ENCODE measurements at regions not wholly inside any gene's neighbourhood (a gene's known extent, or its start where the extent isn't known, plus 50 kb on each side); places are given as distances from the start of the nearest gene placed in this dataset.

DNA sequence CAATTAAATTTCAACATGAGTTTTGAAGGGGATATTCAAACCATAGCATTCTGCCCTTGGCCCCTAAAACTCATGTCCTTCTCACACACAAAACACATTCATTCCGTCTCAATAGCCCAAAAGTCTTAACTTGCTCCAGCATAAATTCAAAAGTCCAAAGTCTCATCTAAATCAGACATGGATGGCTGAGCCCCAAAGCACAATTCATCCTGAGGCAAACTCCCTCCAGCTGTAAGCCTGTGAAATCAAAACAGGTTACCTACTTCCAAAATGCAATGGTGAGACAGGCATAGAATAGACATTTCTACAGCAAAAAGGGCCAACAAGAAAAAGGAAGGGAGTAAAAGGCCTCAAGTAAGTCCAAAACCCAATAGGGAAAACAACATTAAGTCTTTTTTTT lies 245.8 kb downstream of the TTC32 start:
- TF ChIP-seq EZH2 (IDR thresholded peaks at IDR 0.05; ENCODE audit: borderline replicate concordance, low read length): no peak
- TF ChIP-seq, protein P1, sequence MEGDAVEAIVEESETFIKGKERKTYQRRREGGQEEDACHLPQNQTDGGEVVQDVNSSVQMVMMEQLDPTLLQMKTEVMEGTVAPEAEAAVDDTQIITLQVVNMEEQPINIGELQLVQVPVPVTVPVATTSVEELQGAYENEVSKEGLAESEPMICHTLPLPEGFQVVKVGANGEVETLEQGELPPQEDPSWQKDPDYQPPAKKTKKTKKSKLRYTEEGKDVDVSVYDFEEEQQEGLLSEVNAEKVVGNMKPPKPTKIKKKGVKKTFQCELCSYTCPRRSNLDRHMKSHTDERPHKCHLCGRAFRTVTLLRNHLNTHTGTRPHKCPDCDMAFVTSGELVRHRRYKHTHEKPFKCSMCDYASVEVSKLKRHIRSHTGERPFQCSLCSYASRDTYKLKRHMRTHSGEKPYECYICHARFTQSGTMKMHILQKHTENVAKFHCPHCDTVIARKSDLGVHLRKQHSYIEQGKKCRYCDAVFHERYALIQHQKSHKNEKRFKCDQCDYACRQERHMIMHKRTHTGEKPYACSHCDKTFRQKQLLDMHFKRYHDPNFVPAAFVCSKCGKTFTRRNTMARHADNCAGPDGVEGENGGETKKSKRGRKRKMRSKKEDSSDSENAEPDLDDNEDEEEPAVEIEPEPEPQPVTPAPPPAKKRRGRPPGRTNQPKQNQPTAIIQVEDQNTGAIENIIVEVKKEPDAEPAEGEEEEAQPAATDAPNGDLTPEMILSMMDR (IDR thresholded peaks at IDR 0.05; ENCODE audit: low read length): no peak
- H3F3A ChIP-seq (ENCODE audit: insufficient read depth, low read length): no peaks in the 10 kb centered on the region
- no peaks in the 10 kb centered on the region for H4K20me1 ChIP-seq (ENCODE audit: insufficient read depth, low read length)
- H3K9me2 ChIP-seq (ENCODE audit: low read depth, low read length): no peaks in the 10 kb centered on the region
- no peaks in the 10 kb centered on the region for H3K27me3 ChIP-seq (ENCODE audit: insufficient read depth, low read length)
- H3K4me3 ChIP-seq (ENCODE audit: low read depth, low read length, poor library complexity, severe bottlenecking): no peak overlapping the region
- no peaks in the 10 kb centered on the region for H3K4me1 ChIP-seq (ENCODE audit: insufficient read depth, low read length, severe bottlenecking)
- H3K9ac ChIP-seq (ENCODE audit: low read length): no peak overlapping the region
- no peaks in the 10 kb centered on the region for H3K79me2 ChIP-seq (ENCODE audit: insufficient read depth, low read length)
- no peak overlapping the region for H2AFZ ChIP-seq (ENCODE audit: low read length)
- no peak overlapping the region for H3K4me2 ChIP-seq (ENCODE audit: low read length)
- H3K27ac ChIP-seq (ENCODE audit: low read depth, low read length, poor library complexity, severe bottlenecking): no peak overlapping the region
- no peaks in the 10 kb centered on the region for H3K36me3 ChIP-seq (ENCODE audit: insufficient read depth, low read length)
- H3K9me3 ChIP-seq (ENCODE audit: low read length): no peaks in the 10 kb centered on the region

- Histone ChIP-seq H3K4me3 (ENCODE audit: low read depth, low read length, poor library complexity, severe bottlenecking) (no peak overlapping the region), H2AFZ (ENCODE audit: low read length) (no peak overlapping the region), H4K20me1 (ENCODE audit: insufficient read depth, low read length) (no peaks in the 10 kb centered on the region), H3K4me1 (ENCODE audit: insufficient read depth, low read length, severe bottlenecking) (no peaks in the 10 kb centered on the region), H3K27me3 (ENCODE audit: insufficient read depth, low read length) (no peaks in the 10 kb centered on the region), H3K27ac (ENCODE audit: low read depth, low read length, poor library complexity, severe bottlenecking) (no peak overlapping the region), H3K4me2 (ENCODE audit: low read length) (no peak overlapping the region), H3F3A (ENCODE audit: insufficient read depth, low read length) (no peaks in the 10 kb centered on the region), H3K9me3 (ENCODE audit: low read length) (no peaks in the 10 kb centered on the region), H3K36me3 (ENCODE audit: insufficient read depth, low read length) (no peaks in the 10 kb centered on the region), H3K9ac (ENCODE audit: low read length) (no peak overlapping the region), H3K9me2 (ENCODE audit: low read depth, low read length) (no peaks in the 10 kb centered on the region), H3K79me2 (ENCODE audit: insufficient read depth, low read length) (no peaks in the 10 kb centered on the region)
- TF ChIP-seq, protein P1 (IDR thresholded peaks at IDR 0.05; ENCODE audit: low read length): no peak
These were observed 247.3 kb downstream of the TTC32 start for GRCh38 chr2:19654310-19655090.

GRCh38 chr2:19653509-19653908 lies 248.3 kb downstream of the TTC32 start:
- H4K20me1 ChIP-seq (ENCODE audit: insufficient read depth, low read length): no peaks in the 10 kb centered on the region
- no peak for TF ChIP-seq EZH2 (IDR thresholded peaks at IDR 0.05; ENCODE audit: borderline replicate concordance, low read length)
- TF ChIP-seq, protein P1 (IDR thresholded peaks at IDR 0.05; ENCODE audit: low read length): no peak
- H2AFZ ChIP-seq (ENCODE audit: low read length): no peak overlapping the region

More at GRCh38 chr2:19653509-19653908, 248.3 kb downstream of the TTC32 start:
- H3K4me1 ChIP-seq (ENCODE audit: insufficient read depth, low read length, severe bottlenecking): no peaks in the 10 kb centered on the region
- H3K9me3 ChIP-seq (ENCODE audit: low read length): no peaks in the 10 kb centered on the region
- no peaks in the 10 kb centered on the region for H3K79me2 ChIP-seq (ENCODE audit: insufficient read depth, low read length)
- no peak overlapping the region for H3K27ac ChIP-seq (ENCODE audit: low read depth, low read length, poor library complexity, severe bottlenecking)
- no peaks in the 10 kb centered on the region for H3F3A ChIP-seq (ENCODE audit: insufficient read depth, low read length)
- H3K36me3 ChIP-seq (ENCODE audit: insufficient read depth, low read length): no peaks in the 10 kb centered on the region
- no peaks in the 10 kb centered on the region for H3K9me2 ChIP-seq (ENCODE audit: low read depth, low read length)
- no peak overlapping the region for H3K4me2 ChIP-seq (ENCODE audit: low read length)
- no peak overlapping the region for H3K4me3 ChIP-seq (ENCODE audit: low read depth, low read length, poor library complexity, severe bottlenecking)
- no peak overlapping the region for H3K9ac ChIP-seq (ENCODE audit: low read length)
- no peaks in the 10 kb centered on the region for H3K27me3 ChIP-seq (ENCODE audit: insufficient read depth, low read length)

Measured in OCI-LY1 (cell line).